ENCODE measurements at regions not wholly inside any gene's neighbourhood (a gene's known extent, or its start where the extent isn't known, plus 50 kb on each side); places are given as distances from the start of the nearest gene placed in this dataset.

GRCh38 chr14:84523746-84524145 is 1006.2 kb upstream of the FLRT2 start:
- no peak for DNase-seq

- peak; percentile 56 for DNase-seq
Measured at GRCh38 chr14:84527706-84528105, 1002.2 kb upstream of the FLRT2 start.

GRCh38 chr14:84532016-84532415 is 997.9 kb upstream of the FLRT2 start:
- DNase-seq = no peak

GRCh38 chr14:84533181-84533725 is 996.7 kb upstream of the FLRT2 start:
- no peak for DNase-seq

GRCh38 chr14:84533791-84534190 is 996.2 kb upstream of the FLRT2 start:
- no peak for DNase-seq

GRCh38 chr14:84535484-84535883 is 994.5 kb upstream of the FLRT2 start:
- DNase-seq = no peak

- no peak for DNase-seq
Measured at GRCh38 chr14:84535976-84536375, 994.0 kb upstream of the FLRT2 start.

- DNase-seq = no peak
Measured at GRCh38 chr14:84541018-84541417, 988.9 kb upstream of the FLRT2 start.

GRCh38 chr14:84543859-84544258 is 986.1 kb upstream of the FLRT2 start:
- no peak for DNase-seq

GRCh38 chr14:84544486-84545131 is 985.3 kb upstream of the FLRT2 start:
- DNase-seq = no peak

GRCh38 chr14:84546236-84546635 is 983.7 kb upstream of the FLRT2 start:
- DNase-seq = no peak

GRCh38 chr14:84554136-84554535 is 975.8 kb upstream of the FLRT2 start:
- no peak for DNase-seq

- no peak for DNase-seq
Measured at GRCh38 chr14:84555493-84555892, 974.5 kb upstream of the FLRT2 start.

GRCh38 chr14:84566109-84566508 is 963.8 kb upstream of the FLRT2 start:
- no peak for DNase-seq

GRCh38 chr14:84575681-84576080 is 954.3 kb upstream of the FLRT2 start:
- no peak for DNase-seq

- DNase-seq = no peak
Measured at GRCh38 chr14:84579292-84579691, 950.7 kb upstream of the FLRT2 start.

- no peak for DNase-seq
Measured at GRCh38 chr14:84581041-84581440, 948.9 kb upstream of the FLRT2 start.

- no peak for DNase-seq
Measured at GRCh38 chr14:84584511-84584910, 945.4 kb upstream of the FLRT2 start.

- DNase-seq = no peak
Measured at GRCh38 chr14:84591827-84592445, 938.0 kb upstream of the FLRT2 start.

GRCh38 chr14:84592770-84593169 is 937.2 kb upstream of the FLRT2 start:
- DNase-seq = no peak

- no peak for DNase-seq
Measured at GRCh38 chr14:84610086-84610485, 919.9 kb upstream of the FLRT2 start.

- no peak for DNase-seq
Measured at GRCh38 chr14:84622357-84622756, 907.6 kb upstream of the FLRT2 start.

GRCh38 chr14:84643446-84643845 is 886.5 kb upstream of the FLRT2 start:
- DNase-seq = no peak

- DNase-seq = no peak
Measured at GRCh38 chr14:84646786-84647500, 883.0 kb upstream of the FLRT2 start.
